GM12873 (cell line): ENCODE measurements at regions not wholly inside any gene's neighbourhood (a gene's known extent, or its start where the extent isn't known, plus 50 kb on each side); places are given as distances from the start of the nearest gene placed in this dataset.

Experiments
- CTCF ChIP-seq: IDR thresholded peaks from 2 replicates; pipeline ENCODE4 v1.5.1; 2012; ENCODE audit warnings: low read depth, mild to moderate bottlenecking, moderate library complexity, low read length, control low read depth; ENCODE audit not compliant: insufficient read depth; ENCODE audit errors: missing control alignments

GRCh38 chr12:89882792-89883191, 174.2 kb upstream of the ATP2B1 start:
- TF ChIP-seq CTCF = no peak

- TF ChIP-seq CTCF = no peak
Measured at GRCh38 chr12:89882050-89882449, 173.4 kb upstream of the ATP2B1 start.

DNA sequence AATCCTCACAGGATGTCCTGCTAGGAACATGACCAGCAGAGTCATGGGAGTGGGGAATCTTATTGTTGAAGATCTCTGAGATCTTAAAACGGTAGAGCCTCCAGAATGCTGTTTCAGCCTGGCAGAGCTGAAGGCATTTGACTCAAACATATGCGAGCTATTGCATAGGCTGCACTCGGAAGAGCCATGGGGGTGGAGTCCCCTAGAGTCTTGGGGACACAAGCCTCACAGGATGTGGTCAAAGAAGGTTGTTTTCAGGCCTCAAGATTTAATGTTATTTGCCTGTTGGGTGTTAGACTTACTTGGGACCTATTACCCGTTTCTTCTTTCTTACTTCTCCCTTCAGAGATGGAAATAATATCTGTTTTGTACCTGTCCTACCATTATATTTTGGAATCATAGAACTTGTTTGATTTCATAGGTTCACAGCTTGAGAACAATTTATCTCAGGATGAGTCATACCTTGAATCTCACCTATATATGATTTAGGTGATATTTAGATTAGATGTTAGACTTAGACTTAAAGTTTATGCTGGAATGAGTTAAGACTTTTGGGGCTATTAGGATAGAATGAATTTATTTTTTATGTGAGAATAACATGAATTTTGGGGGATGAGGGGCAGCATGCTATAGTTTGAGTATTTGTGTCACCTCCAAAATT, 172.2 kb upstream of the ATP2B1 start:
- no peak for TF ChIP-seq CTCF

GRCh38 chr12:89879766-89880165, 171.1 kb upstream of the ATP2B1 start:
- no peak for TF ChIP-seq CTCF

GRCh38 chr12:89878950-89879349, 170.3 kb upstream of the ATP2B1 start:
- no peak for TF ChIP-seq CTCF

DNA sequence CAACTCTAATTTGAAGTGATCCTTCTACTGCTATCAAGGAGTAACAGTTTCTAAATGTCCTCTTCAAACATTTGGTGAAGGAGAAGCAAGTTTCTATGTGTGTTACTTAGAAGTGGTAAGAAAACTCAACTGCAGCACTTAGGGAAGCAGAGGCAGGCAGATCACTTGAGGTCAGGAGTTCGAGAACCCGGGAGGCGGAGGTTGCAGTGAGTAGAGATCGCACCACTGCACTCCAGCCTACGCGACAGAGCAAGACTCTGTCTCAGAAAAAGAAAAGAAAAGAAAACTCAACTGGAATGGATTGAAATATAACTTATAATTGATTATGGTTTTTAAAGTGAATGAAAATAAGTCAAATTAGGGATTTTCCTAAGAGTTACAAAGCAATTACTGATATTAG, 169.7 kb upstream of the ATP2B1 start:
- TF ChIP-seq CTCF = no peak

DNA sequence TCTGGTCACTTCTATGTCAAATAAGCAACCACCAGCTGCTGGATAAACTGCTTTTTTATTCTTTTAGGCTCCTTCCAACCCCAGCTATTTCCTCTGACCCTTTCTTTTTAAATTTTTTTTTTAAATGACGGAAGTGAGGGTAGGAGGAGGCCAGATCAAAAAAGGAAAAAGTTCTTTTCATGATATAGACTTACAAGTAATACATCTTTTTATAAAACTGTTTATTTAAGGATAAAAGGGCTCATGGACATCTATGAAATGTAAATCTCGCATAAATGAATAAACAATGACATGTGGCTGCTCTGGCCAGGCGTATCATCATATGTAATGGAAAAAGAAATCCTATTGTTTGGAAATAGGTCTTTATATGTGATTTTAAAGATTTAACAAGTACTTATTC, 169.0 kb upstream of the ATP2B1 start:
- no peak for TF ChIP-seq CTCF
